Endometrial microvascular endothelial cells (primary cell): ENCODE measurements at regions not wholly inside any gene's neighbourhood (a gene's known extent, or its start where the extent isn't known, plus 50 kb on each side); places are given as distances from the start of the nearest gene placed in this dataset.

Experiments
- in situ Hi-C: cut with HindIII; loops from 2 replicates; pipeline ENCODE4 v1.10.0; 2017; ENCODE audit warnings: low sequenced_read_pairs, low pct_unique_long_range_greater_than_20kb; ENCODE audit errors: inconsistent ontology term

DNA sequence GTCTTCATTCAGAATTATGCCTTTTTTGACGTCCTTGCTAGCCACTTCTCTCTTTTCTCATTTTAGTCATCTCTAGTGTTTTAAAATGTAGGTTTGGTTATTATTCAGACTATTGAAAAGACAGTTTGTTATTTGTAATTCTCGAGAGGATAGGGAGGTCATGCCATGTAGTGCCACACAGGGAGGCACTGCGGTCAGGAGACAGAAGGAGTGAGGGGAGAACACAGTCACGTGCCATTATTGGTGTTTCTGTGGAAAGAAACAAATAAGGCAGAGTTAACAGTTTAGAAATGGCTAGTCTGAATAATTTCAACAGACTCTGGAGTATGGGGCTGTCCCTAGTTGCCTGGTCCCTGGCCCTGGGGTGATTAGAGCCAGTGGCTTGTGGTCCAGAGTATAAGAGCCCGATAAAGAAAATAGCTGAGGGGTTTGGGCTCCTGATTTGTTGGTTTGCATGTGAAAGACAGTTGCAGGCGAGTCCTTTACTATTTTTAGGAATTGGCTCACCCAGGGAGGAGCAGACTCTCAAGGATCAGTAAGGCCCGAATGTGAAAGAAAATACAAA, 278.1 kb upstream of the SEL1L start:
- in situ Hi-C loops = no loop called here

DNA sequence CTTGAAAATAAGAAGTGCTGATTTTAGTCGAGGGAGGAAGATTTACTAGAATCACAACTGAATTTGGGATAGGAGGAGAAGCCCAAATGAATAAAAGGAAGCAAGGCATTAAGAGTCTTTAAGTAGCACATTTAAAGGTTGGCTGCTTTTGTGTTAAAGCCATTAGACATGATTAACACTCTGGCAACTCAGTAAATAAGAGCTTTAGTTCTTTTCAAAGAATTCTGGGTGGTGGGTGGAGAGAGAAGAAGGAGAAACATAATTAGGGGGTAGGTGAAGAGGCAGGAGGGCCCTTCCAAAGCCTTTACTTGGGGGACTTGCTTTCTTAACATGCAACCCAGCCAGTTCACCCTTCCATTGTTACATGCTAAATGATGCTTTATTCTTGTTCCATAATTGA, 284.6 kb upstream of the SEL1L start:
- in situ Hi-C loops = no loop called here

DNA sequence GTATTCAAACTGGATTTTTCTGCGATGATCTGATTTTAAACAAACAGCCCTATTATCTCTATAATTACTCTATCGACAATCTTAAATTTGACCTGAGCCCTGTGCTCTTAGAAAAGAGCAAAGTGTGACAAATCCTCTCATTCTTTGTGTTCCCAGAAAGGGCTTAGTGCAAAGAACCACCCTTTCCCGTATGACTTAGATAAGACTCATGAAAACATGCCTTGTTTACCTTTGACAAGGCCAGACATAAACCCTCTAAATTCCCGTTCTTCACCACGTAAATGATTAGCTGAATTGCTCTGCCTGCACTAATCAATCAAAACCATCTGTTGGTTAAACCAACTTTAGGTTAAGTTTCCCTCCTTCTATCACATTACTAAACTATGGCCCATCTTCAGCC, 285.7 kb upstream of the SEL1L start:
- in situ Hi-C loops = no loop called here

DNA sequence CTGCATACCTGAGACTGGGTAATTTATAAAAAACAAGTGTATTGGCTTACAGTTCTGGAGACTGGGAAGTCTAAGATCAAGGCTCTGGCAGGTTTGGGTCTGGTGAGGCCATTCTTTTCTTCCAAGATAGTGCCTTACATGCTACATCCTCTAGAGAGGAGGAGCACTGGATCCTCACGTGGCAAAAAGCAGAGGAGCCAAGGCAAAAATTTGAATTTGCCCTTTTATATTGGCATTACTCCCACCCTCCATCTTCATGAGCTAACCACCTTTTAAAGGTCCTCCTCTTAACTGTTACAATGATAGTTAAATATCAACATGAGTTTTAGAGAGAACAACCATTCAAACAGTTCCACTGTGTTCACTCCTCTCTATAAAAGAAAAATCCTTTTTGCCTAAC, 286.3 kb upstream of the SEL1L start:
- in situ Hi-C loops = no loop called here

DNA sequence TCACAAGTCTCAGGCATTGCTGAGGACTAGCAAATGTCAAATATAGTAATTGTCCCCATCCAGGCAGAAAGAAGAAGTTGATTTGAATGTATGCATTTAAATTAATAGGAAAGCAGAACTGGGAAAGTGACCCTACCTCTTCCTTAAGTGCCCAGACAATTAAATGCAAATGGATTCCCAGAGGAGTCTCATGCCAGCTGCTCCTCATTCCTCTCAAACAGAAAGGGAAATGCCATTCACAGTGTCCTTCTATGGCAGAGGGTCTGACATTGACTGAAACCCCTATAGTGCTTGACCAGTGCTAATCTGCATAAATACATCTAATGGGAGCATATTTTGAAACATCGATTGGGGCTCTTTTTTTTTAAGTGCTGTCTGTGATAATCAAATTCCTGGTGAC, 292.4 kb upstream of the SEL1L start:
- in situ Hi-C loops = no loop called here

DNA sequence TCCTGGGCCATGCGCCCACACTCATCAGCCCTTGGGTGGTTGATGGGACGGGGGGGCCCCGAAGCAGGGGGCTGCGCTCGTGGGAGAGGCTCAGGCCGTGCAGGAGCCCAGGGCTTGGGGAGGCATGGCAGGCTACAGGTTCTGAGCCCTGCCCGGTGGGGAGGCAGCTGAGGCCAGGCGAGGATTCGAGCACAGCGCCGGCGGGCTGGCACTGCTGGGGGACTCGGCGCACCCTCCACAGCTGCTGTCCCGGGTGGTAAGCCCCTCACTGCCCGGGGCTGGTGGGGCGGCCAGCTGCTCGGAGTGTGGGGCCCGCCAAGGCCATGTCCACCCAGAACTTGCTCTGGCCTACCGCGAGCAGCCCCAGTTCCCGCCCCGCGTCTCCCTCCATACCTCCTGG, 295.8 kb upstream of the SEL1L start:
- in situ Hi-C loops = no loop called here

DNA sequence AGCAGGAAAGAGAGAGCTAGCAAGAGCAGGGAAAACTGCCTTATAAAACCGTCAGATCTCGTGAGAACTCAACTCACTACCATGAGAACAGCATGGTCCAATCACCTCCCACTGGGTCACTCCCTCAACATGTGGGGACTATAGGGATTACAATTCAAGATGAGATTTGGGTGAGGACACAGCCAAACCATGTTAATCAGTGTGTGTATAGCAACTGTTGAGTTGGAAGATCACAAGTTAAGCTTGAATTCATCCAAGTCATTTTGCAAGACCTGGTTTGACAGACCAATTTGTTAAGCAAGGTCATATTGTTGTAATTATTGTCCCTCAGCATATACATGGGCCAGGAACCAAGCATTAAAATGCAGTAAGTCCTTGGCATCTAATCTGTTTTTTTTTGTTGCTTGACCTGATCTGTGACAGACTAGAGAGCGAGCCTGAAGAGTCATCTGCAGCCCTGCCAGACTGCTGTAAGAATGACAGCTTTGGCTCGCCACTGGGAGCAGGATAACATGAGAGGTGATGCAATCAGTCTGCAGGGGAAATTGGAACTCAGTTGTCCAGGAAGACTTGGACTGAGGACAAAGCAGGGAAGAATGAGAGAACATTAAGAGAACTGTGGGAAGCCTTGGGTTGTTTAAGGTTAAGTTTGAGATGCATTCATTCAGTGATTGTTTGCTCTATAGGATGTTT, 297.6 kb upstream of the SEL1L start:
- in situ Hi-C loops = no loop called here

DNA sequence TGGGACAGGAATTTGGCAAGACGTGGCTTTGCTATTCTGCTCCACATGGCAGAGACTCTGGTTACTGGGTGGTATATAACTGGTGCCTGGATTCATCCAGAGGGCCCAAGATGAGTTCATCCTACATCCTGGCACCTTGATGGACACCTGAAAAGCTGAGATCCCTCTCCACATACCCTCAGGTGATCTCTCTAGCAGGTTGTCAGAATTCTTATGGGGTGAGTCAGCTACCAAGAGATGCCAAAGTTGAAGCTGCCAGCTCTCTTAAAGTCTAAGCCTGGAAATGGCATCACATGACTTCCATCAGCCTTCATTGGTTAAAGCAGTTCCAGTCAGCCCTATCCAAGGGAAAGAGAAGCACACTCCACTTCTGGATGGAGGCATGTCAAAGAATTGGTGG, 300.7 kb upstream of the SEL1L start:
- in situ Hi-C loops = no loop called here

DNA sequence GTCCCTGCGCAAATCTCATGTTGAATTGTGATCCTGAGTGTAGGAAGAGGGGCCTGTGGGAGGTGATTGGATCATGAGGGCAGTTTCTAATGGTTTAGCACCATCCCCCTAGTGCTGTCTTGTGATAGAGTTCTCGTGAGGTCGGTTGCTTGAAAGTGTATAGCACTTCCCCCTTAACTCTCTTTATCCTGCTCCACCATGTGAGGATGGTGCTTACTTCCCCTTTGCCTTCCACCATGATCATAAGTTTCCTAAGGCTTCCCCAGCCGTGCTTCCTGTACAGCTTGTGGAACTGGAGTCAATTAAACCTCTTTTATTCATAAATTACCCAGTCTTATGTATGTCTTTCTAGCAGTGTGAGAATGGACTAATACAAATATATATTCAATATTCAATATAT, 303.7 kb upstream of the SEL1L start:
- in situ Hi-C loops = no loop called here

DNA sequence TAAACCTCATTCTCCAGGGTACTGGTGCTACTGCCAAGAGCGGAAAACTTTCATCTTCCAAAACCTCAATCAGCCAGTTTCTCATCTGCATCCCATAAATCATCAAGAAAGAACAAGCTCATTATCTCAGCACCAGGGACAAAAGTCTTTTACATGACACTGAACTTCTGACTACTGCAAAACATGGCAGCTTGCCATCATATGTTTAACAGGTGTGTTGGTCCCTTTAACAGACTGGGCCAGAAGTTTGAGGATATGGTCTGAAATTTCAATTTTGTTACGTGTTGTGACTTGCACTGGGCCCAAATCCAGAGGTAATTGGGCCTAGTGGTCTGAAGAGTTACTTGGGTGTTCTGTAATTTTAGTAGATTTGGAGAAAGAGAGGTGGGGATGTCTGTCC, 305.4 kb upstream of the SEL1L start:
- in situ Hi-C loops = no loop called here

DNA sequence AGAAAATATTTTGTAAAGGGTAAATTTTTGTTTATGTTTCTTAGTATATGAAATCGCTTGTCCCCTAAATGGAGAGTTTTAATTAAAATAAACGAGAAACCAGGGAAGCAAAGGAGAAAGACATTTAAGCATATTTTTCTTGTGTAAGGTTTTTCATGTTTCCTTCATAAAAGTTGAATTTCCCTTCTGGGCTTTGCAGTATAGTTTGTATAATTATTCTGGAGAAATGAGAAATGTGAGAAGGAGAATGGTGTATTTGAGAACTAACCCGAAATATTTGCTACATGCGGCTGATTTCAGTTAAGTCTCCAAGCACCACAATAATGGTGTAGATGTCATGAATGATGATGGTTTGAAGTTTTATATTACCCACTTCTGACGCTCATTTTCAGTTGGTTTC, 307.7 kb upstream of the SEL1L start:
- in situ Hi-C loops = no loop called here

DNA sequence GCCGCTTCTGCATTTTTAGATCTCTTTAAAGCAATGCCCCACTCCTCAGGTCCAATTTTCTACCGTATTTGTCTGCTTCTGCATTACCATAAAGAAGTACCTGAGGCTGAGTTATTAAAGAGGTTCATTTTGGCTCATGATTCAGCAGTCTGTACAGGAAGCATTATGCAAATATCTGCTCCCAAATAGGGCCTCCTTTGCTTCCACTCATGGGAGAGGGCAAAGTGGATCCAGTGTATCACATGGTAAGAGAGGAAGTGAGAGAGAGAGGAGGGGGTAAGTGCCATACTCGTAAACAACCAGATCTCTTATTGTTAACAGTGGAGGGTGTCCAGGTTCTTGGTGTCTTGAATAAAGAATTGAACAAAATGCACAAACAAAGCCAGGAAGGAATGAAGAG, 316.1 kb upstream of the SEL1L start:
- in situ Hi-C loops = no loop called here

DNA sequence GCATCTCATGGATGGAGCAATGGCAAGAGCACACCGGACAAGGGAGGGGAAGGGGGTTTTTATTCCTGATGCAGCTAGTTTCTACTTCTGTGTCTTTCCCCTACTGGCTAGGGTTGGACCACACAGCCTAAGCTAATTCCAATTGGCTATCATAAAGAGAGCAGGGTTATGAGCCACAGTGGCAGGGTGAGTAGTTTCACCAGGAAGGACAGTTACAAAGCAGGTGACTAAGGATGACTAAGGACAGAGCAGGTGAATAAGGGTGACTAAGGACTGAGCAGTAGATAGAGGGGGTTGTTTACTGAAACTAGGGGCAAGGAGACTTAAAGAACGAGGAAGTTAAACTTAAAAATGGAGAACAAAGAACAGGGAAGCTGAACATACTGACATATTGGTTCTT, 321.4 kb upstream of the SEL1L start:
- in situ Hi-C loops = no loop called here

DNA sequence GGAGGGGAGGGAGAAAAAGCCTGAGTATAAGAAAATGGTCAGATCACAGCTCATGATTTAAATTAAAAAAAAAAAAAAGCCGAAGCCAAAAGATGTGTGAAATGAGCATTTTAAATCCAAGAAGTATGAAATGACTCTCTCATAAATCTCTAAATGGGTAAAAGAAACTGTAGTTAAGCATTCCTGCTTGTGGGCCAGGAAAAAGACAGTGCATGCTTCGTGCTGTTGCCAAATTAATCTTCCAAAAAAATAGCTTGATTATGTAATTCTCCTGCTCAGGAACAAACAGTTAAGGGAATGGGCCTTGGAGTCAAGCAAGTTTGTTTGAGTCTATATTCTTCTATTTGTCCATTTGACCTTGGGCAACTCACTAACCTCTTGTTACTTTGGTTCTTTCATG, 325.4 kb upstream of the SEL1L start:
- in situ Hi-C loops = no loop called here

DNA sequence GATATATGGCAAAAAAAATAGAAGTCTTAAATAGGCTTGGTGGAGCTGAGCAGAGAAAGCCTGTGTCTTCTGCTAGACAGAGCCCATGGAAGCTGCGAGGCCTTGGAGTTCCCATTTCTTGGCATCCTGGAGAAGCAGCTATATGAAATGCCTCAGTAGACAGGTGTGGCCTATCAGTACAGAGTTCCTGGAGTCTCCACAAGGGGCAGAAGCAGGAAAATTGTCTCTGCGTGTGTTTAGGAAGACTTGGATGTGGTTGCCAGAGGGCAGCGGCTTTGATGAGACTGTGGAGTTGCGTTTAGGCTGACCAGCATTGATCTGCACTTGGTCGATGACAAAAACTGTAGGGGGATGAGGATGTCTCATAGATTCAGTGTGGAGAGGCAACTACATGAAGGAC, 334.5 kb upstream of the SEL1L start:
- in situ Hi-C loops = no loop called here

DNA sequence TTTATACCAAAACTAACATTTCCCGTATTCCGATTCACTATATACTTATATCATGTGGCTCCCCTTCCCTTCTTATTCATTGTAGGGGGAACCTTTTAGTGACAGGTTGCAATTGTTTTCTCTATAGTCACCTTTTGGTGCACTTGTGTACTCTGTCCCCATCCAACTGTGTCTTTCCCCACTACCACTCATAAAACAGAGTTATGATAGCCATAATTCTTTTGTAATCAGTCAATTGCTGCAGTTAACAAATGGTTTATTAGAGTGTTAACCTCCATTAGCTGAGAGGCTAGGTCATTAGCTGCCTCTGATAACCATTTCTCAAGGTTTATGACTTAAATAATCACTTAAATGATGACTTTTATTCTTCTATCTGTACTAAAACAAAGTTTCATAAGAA, 338.1 kb upstream of the SEL1L start:
- in situ Hi-C loops = no loop called here

DNA sequence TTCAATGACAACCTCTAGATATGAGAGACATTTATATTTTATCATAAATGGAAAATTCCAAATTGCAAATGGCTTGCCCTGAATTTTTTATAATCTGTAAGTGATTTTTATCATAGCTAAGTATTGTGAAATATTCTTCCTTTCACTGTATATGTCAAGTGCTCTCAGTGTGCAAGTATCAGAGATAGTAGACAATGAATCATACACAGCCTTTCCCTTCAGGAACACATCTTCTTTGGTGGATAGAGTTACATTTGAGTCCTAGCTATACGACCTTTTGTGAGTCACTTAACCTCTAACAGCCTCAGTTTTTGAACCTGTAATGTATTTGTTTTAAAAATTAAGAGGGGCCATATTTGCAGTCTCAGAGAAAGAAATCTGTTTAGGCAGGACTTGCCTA, 350.7 kb upstream of the SEL1L start:
- in situ Hi-C loops = no loop called here

DNA sequence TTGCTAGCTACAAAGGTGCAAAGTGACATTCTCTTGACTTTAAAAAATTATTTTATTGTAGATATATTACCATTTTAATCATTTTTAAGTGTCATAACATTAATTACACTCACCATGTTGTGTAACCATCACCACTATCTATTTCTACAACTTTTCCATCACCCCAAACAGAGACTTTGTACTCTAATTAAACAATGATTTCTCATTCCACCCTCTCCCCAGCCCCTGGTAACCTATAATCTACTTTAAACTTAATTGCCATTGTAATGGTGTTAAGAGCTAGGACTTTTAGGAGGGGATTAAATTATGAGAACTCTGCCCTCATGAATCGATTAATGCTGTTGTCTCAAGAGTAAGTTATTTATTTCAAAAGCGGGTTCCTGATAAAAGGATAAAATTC, 352.9 kb upstream of the SEL1L start:
- in situ Hi-C loops = no loop called here

DNA sequence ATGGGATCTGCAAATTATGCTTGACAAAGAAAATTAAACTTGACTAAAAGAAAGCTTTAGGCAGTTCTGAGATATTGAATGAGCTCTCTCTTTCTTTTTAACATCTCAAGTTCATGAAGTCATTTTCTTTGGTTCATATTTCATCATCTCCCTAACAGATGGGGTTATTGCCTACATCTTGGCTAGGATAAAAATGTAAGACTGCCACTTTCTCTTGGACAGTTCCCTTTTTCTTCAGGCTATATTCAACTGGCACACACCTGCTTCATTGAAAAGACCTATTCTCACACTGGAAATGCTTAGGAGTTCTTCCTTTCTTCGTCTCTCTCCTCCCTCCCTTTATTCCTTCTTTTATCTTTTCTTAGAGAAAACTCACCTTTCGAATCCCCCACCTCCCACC, 355.9 kb upstream of the SEL1L start:
- in situ Hi-C loops = no loop called here

DNA sequence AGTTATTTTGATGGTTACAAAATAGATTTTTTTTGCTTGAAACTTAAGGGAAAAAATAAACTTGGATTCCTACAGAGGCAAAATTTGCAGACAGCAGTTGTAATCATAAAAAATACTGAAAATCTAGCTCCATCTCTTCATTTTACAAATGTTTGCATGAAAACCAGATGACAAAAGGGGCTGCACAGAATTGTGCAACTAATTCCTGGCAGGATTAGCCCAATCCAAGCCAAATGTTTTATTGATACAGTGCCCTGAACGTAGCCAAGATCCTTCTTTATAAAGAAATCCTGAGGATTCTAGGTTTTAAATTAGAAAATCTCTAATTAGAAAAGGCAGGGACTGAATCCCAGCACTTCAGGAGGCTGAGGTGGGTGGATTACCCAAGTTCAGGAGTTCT, 356.4 kb upstream of the SEL1L start:
- in situ Hi-C loops = no loop called here

DNA sequence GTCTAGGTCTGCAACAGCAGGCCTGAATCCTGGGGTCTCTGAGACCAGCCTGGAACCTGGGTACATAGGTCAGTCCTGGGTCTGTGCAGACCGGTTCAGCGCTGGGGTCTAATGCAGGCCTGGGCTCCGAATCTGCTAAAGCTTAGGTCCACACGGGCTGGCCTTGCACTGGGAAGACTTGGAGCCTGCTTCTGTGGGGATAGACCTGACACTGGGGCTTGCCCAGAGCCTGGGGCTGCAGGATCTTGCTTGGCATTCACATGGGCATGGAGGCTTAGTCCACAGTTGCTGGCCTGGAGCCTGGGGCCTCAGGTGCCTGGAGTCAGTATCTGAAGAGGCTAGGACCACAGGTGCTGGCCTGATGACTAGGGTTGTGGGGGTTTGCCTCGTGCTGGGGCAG, 369.8 kb upstream of the SEL1L start:
- in situ Hi-C loops = no loop called here
